Uterus (tissue), 2 donors: ENCODE measurements at regions not wholly inside any gene's neighbourhood (a gene's known extent, or its start where the extent isn't known, plus 50 kb on each side); places are given as distances from the start of the nearest gene placed in this dataset.

ENCODE experiments used
- POLR2A ChIP-seq, 2 donors: fragments of 450-650 bp; IDR thresholded peaks; one replicate each; pipeline ENCODE4 v1.6.1; 2016; ENCODE audit warnings: antibody characterized with exemption in 2 of 2, mild to moderate bottlenecking in 1 of 2, moderate library complexity in 1 of 2
- TF ChIP-seq, protein P1 (sequence below), 4 experiments: fragments of 200-600 bp in 2 of 4; fragments of 450-650 bp in 2 of 4; sonication (generic) in 2 of 4; IDR thresholded peaks; one replicate each; pipeline ENCODE4 v1.5.1; 2016 to 2019; ENCODE audit warnings: antibody characterized with exemption in 4 of 4, mild to moderate bottlenecking in 2 of 4, moderate library complexity in 1 of 4

DNA sequence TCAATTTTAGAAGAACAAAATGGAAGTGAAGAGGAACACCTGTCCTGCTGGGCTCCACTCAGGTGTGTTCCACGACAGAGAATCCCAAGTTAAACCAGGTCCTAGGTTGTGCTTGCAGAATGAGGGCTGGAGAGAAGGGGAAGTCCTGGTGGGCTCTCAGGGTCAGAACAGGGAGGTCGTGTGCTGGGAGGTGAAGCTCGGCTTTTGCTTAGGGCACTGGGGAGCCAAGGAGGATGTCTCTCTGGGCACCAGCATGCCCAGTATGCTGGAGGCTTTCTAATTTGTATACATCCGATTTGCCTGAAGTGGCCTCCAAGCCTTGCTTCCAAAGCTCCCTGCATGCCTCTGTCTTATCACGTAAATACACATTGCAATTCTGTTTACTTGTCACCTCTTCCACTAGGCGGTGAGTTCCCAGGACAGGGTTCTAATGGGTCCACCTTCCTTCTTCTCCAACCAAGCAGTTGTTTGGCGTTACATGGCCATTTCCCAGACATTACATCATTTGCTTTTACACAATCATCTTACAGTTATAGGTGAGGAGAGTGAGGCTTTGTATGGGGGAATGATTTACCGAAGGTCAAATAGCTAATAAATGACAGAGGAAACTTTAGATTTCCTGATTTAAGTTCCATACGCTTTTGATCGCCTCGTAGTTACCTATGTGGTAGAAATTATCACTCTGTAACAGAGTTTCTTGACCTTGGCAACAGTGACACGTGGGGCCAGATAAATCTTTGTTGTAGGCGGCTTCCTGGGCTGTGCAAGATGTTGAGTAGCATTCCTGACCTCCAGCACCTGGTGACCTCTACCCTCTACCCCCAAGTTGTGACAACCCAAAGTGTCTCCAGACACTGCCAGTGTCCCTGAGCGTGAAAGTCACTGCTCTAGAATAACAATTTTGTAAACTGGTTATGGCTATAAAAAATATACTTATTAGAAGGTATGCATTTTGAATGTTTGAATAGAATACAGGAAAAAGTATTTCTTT is 901.5 kb downstream of the TBC1D22A start:
- no peak for TF ChIP-seq POLR2A (IDR thresholded peaks at IDR 0.05)
- TF ChIP-seq, protein P1, sequence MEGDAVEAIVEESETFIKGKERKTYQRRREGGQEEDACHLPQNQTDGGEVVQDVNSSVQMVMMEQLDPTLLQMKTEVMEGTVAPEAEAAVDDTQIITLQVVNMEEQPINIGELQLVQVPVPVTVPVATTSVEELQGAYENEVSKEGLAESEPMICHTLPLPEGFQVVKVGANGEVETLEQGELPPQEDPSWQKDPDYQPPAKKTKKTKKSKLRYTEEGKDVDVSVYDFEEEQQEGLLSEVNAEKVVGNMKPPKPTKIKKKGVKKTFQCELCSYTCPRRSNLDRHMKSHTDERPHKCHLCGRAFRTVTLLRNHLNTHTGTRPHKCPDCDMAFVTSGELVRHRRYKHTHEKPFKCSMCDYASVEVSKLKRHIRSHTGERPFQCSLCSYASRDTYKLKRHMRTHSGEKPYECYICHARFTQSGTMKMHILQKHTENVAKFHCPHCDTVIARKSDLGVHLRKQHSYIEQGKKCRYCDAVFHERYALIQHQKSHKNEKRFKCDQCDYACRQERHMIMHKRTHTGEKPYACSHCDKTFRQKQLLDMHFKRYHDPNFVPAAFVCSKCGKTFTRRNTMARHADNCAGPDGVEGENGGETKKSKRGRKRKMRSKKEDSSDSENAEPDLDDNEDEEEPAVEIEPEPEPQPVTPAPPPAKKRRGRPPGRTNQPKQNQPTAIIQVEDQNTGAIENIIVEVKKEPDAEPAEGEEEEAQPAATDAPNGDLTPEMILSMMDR (IDR thresholded peaks at IDR 0.05) = no peak
